Right ventricle myocardium inferior (tissue), 1 donor: ENCODE measurements at regions not wholly inside any gene's neighbourhood (a gene's known extent, or its start where the extent isn't known, plus 50 kb on each side); places are given as distances from the start of the nearest gene placed in this dataset.
"Not testable (repeated sequence)": the region's sequence is repeated elsewhere in the genome, so short reads cannot be mapped to it uniquely, and the experiment has no call there.

Experiments
- ATAC-seq: fragments of 200-7000 bp; cut with Tn5 transposase; one replicate; pipeline ENCODE4 v1.9.1; 2020; ENCODE audit warnings: mild to moderate bottlenecking, moderate library complexity
- DNase-seq: peaks from one replicate; pipeline ENCODE4 v3.0.0; 2021; ENCODE audit errors: missing footprints
- intact Hi-C: fragments of 100-400 bp; cut with DNase I; formaldehyde crosslinking; loops from one replicate; pipeline ENCODE4 v1.11.0; 2022
- donor health status: DM: no; HTN: yes; CAD: no; lungs with severe emphysema.

DNA sequence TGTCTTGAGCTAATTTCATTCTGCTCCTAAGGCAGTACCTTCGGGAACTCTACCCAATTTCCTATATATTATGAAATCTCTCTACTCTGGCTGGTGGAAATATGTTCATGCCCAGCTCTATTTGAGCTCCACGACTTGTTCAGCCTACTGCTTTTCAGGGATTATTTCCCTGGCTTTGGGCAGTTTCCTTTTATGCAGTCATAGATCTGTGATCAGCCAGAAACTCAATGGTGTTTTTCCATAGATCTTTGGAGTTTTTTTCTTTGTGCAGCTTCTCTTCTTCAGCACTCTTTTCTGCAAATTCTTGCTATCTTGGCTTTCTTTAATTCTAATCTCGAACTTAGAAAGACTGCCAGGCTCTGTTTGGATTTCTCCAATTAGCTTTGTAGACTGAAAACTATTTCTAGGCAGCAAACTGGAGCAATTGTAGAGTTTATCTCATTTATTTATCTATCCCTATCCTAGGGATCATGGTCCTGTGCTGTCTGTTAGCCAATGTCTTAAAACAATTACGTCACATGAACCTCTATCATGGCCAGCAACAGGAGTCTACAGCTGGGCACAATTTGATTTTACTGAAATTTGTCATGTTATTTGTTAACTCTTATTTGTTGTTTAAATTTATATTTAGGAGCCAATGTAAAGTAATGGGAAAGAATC is 328.4 kb downstream of the BCKDHB start:
- DNase-seq: no peak

DNA sequence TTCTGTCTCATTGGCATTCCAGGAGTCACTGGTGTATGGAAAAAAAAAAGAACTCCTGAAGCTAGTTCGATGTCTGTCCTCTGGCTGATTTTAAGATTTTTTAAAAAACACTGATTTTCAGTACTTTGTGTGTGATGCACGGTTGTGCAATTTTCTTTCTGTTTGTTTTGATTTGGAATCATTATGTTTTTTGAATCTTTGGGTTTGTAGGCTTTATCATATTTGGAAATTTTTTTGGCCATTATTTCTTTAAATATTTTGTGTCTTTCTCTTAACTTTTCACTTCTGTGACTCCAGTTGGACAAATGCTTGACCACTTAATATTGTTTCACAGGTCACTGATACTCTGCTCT is 327.2 kb downstream of the BCKDHB start:
- ATAC-seq (no peak), DNase-seq (no peak)
- intact Hi-C loops: no loop called here

More for the DNA sequence above, 328.4 kb downstream of the BCKDHB start:
- intact Hi-C loops: no loop called here
- no peak for ATAC-seq

DNA sequence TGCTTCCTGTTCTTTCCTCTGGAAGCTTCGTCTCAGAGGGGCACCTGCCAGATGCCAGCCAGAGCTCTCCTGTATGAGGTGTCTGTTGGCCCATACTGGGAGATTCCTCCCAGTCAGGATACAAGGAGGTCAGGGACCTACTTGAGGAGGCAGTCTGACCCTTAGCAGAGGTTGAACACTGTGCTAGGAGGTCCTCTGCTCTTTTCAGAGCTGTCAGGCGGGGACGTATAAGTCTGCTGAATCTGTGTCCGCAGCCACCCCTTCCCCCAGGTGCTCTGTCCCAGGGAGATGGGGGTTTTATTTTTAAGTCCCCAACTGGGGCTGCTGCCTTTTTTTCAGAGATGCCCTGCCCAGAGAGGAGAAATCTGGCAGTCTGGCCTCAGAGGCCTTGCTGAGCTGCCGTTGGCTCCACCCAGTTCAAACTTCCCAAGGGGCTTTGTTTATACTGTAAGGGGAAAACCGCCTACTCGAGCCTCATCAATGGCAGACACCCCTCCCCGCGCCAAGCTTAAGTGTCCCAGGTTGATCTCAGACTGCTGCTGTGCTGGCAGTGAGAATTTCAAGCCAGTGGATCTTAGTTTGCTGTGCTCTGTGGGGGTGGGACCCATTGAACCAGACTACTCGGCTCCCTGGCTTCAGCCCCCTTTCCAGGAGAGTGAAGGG is 326.7 kb downstream of the BCKDHB start:
- ATAC-seq (no peak), DNase-seq (peak; percentile 53)
- intact Hi-C loops: no loop called here

DNA sequence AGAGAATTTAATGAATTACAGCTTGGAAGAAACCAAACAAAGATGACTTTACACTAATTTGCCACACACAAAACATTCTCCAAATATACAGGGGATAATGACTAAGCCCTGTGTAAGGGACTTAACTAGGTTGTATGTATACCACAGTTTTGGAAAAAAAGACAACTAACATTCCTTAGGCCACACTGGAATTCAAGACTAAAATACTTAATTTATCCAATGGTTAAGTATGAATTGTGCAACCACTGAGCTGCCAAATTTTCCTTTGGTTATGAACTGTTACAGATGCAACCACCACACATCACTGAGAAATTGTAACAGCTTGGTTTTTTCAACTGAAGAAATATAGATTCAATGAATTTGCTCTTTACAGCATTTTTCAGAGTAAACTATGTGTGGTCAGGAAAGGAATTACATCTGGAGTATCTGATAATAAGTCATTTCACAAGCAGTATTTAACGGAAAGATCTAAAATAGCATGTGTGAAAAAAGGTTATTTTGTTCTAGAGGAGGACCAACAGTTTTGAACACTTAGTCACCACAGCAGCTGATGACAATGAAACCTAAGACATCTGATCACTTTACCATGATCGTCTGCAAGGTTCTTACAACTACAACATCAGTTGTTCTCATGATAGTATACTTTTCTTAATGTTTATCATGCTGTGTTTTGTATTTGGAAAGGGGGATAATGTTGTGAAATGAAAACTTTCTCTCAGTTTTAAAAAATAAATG is 318.8 kb downstream of the BCKDHB start:
- intact Hi-C loops: no loop called here
- ATAC-seq (no peak), DNase-seq (no peak)

DNA sequence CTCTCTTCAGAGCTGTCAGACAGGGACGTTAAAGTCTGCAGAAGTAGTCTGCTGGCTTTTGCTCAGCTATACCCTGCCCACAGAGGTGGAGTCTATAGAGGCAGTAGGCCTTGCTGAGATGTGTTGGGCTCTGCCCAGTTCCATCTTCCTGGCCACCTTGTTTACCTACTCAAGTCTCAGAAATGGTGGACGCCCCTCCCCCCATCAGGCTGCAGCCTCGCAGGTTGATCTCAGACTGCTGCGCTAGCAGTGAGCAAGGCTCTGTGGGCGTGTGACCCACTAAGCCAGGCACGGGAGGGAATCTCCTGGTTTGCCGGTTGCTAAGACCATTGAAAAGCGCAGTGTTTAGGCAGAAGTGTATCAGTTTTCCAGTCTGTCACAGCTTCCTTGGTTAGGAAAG is 305.0 kb downstream of the BCKDHB start:
- no peak for DNase-seq
- no peak for ATAC-seq
- intact Hi-C loops: no loop called here

DNA sequence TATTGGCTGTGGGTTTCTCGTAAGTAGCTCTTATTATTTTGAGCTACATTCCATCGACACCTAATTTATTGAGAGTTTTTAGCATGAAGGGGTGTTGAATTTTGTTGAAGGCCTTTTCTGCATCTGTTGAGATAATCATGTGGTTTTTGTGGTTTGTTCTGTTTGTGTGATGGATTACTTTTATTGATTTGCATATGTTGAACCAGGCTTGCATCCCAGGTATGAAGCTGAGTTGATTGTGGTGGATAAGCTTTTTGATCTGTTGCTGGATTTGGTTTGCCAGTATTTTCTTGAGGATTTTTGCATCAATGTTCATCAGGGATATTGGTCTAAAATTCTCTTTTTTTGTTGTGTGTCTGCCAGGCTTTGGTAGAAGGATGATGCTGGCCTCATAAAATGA is 301.5 kb downstream of the BCKDHB start:
- intact Hi-C loops, DNase-seq, ATAC-seq: not testable (repeated sequence)

DNA sequence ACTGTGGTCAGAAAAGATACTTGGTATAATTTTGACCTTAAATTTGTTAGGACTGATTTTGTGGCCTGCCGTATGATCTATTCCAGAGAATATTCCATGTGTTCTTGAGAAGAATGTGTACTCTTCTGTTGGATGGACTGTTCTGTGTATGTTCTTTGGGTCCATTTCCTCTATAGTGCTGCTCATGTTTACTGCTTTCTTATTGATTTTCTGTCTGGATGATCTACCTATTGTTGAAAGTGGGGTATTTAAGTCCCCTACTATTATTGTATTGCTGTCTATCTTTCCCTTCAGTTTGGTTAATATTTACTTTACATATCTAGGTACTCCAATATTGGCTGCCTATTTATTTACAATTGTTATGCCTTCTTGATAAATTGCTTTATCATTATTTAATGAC is 298.4 kb downstream of the BCKDHB start:
- intact Hi-C loops: no loop called here
- ATAC-seq (no peak), DNase-seq (no peak)

DNA sequence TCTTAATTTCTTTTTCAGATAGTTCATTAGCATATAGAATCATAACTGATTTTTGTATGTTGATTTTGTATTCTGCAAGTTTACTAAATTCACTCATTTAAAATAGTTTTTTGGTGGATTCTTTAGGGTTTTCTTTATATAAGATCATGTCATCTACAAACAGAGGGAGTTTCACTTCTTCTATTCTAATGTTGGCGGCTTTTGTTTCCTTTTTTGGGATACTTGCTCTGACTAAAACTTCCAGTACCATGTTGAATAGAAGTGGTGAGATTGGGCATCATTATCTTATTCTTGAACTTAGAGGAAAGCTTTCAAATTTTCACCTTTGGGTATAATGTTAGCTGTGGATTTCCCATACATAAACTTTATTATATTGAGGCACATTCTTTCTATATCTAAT is 296.9 kb downstream of the BCKDHB start:
- no peak for ATAC-seq
- intact Hi-C loops: no loop called here
- no peak for DNase-seq

DNA sequence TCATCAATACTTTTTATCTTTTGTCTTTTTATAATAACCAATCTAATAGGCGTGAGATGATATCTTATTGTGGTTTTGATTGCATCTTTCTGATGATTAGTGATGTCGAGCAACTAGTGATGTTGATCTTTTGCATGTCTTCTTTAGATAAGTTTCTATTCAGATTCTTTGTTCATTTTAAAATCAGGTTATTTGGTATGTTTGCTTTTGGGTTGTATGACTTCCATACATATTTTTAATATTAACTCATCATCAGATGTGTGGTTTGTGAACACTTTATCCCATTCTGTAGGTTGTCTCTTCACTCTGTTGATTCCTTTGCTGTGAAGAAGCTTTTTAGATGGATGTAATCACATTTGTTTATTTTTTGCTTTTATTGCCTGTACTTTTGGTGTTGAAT is 295.8 kb downstream of the BCKDHB start:
- ATAC-seq: no peak
- DNase-seq: no peak
- intact Hi-C loops: no loop called here
